GM12872 (cell line): ENCODE measurements at regions not wholly inside any gene's neighbourhood (a gene's known extent, or its start where the extent isn't known, plus 50 kb on each side); places are given as distances from the start of the nearest gene placed in this dataset.

Experiments
- TF ChIP-seq, protein P1 (sequence below): IDR thresholded peaks from 3 replicates; pipeline ENCODE4 v1.5.1; 2011; ENCODE audit warnings: low read depth, mild to moderate bottlenecking, low read length, moderate library complexity; ENCODE audit not compliant: insufficient read depth

DNA sequence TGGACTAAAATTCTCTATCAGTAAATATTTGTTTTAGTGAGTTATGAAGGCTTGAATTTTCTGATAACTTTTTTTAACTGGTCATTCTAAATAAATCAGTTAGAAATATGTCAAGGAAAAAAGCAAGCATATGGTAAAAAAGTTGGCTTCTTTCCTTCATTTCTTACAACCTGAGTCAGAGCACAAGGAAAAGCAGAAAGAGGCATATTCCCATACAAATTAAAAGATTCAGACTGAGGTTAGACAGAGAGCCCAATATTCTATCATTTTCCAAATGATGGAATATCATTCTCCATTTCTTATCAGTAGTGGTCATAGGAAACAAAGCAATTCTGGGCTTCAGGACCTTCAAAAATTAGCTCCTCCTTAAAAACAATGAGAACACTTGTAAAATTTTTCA, 732.1 kb downstream of the MAT2B start:
- TF ChIP-seq, protein P1, sequence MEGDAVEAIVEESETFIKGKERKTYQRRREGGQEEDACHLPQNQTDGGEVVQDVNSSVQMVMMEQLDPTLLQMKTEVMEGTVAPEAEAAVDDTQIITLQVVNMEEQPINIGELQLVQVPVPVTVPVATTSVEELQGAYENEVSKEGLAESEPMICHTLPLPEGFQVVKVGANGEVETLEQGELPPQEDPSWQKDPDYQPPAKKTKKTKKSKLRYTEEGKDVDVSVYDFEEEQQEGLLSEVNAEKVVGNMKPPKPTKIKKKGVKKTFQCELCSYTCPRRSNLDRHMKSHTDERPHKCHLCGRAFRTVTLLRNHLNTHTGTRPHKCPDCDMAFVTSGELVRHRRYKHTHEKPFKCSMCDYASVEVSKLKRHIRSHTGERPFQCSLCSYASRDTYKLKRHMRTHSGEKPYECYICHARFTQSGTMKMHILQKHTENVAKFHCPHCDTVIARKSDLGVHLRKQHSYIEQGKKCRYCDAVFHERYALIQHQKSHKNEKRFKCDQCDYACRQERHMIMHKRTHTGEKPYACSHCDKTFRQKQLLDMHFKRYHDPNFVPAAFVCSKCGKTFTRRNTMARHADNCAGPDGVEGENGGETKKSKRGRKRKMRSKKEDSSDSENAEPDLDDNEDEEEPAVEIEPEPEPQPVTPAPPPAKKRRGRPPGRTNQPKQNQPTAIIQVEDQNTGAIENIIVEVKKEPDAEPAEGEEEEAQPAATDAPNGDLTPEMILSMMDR: no peak

DNA sequence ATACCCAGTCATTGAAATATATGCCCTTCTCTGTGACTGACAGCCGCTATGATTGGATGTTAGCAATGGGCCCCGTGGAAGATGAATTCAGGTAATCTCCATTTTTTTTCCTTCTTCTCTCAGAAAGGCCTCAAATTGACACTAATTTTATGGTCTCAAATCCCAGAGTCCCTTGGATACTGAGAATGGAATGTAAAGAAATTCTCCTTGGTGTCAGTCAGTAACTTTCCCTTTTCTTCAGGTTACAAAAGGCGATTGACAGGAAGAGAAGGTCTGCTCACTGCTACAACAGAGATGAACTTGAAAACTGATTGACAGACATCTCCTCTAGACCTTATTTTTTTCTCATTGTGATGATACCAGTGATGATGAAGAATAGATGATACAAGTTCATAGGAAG, 748.3 kb downstream of the MAT2B start:
- TF ChIP-seq, protein P1: no peak

DNA sequence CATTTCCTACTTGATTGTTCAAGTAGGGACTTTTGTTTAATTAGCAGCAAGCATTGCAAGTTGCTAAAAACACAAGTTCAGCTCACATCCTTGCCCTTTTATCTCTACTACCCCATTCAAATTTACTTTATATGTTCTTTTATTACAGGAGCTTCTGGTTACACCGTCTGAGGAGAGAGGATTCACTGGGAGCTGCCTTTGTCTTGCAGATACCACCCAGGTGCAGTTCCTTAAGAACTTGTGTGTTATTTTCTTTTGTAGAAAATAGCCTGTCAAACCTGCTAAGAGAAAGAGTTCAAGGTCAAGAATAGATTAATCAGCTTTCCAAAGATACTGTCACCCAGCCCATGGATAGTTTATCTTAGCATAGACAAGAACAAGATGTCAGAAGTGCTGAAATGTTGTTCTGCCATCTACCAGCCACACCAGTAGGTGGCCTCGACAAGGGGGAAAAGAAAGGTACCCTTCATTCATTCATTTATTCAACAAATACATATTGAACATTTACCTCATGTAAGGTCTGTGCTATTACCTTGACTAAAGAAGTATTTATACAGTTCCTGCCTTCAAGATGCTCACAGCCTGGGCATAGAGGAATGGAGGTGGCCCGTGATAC, 750.3 kb downstream of the MAT2B start:
- TF ChIP-seq, protein P1: no peak

DNA sequence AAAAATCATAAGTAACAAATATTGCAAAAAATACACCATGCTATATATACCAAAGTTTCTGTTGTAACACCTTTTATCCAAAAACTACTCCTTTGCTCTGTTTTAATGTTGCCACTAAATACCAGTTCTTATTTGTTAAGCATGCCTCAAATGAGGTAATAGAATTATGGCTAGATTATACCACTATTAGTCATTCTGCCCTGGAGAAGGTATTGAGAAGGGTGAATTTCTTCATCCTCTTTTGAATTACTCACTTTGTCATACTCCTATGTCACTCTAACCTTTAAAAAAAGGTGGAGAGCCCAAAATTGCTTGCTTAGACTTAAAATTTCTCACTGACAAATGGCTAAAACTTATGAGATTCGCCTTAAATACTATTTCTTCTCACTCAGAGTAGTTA, 750.9 kb downstream of the MAT2B start:
- TF ChIP-seq, protein P1: no peak

DNA sequence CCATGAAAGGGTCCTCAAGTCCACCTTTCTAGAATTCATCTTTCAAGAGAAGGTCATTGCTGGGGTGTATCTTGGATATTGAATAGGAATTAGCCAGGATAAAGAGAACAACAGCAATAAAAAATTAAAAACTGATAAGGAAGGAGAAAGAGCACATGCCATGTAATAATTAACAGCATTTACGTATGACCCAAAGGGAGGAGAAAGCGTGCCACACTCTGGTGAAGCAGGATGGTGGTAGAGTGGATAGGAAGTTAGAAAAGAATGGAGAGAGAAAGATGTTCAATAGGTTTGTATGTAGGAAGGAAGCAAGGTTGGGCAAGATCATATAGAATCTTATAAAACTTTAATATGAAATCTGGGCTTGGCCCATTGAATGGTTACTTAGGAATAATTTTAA, 751.5 kb downstream of the MAT2B start:
- TF ChIP-seq, protein P1: no peak

DNA sequence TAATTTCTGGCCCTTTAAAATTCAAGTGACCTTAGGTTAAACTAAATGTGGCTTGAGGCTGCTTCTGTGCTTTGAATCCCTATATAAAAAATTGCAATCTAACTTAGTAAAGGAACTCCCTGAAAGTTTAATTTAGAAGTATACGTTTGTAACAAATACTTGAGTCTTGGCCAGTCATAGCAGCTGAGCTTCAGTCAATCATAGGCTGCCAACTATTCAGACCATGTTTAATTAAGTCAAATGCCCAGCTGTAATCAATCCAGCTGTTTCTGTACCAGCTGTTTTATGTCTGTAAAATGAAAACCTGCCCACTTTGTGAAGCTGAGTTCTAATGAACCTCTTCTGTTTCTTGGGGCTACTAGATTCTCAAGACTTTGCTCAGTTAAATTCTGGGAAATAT, 760.1 kb downstream of the MAT2B start:
- TF ChIP-seq, protein P1: no peak

DNA sequence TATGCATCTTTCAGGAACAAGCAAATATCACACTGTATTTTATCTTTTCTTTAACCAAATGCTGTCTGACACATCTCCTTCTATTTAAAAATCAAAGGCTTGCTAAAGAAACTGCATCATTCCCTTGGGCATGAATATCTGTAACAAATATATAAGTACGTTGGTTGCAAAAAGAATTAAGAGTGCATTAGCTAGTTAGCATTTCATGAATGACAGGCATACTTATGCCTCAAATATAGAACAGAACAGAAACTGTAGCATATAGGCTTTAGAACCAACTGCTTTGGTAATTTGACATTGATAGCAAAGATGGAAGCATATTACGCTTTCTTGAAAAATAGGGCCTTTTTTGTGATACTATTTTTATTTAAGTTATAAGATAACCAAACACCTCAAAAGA, 761.2 kb downstream of the MAT2B start:
- TF ChIP-seq, protein P1: no peak
